ENCODE measurements at regions not wholly inside any gene's neighbourhood (a gene's known extent, or its start where the extent isn't known, plus 50 kb on each side); places are given as distances from the start of the nearest gene placed in this dataset.

- TF ChIP-seq CTCF (conservative IDR thresholded peaks at IDR 0.05 in 1 of 2, IDR thresholded peaks at IDR 0.05 in 1 of 2; ENCODE audit: low read depth in 1 of 2, low read length in 2 of 2) (no peak), EZH2 (IDR thresholded peaks at IDR 0.05; ENCODE audit: low read length, missing control alignments) (no peak)
Measured at GRCh38 chr18:75503615-75504014, 76.1 kb upstream of the SMIM21 start.

Data from fibroblast of lung (primary cell).